ENCODE measurements at regions not wholly inside any gene's neighbourhood (a gene's known extent, or its start where the extent isn't known, plus 50 kb on each side); places are given as distances from the start of the nearest gene placed in this dataset.

GRCh38 chr4:3858765-3859388, 92.7 kb downstream of the ADRA2C start:
- no peak for TF ChIP-seq CTCF (conservative IDR thresholded peaks at IDR 0.05)
- TF ChIP-seq ZFX (IDR thresholded peaks at IDR 0.05): no peak
